IgD-negative memory B cell (primary cell): ENCODE measurements at regions not wholly inside any gene's neighbourhood (a gene's known extent, or its start where the extent isn't known, plus 50 kb on each side); places are given as distances from the start of the nearest gene placed in this dataset.

Experiments
- H3K27ac Mint-ChIP-seq, 3 donors: one replicate each; pipeline ENCODE4 v1.8.0; 2020 to 2022; ENCODE audit warnings: mild to moderate bottlenecking in 3 of 3, mixed read lengths in 3 of 3, moderate library complexity in 1 of 3
- H3K27me3 Mint-ChIP-seq: one replicate; pipeline ENCODE4 v1.8.0; 2021; ENCODE audit warnings: mixed read lengths
- H3K36me3 Mint-ChIP-seq: one replicate; pipeline ENCODE4 v1.8.0; 2020; ENCODE audit warnings: mild to moderate bottlenecking, mixed read lengths
- H3K4me1 Mint-ChIP-seq, 3 donors: one replicate each; pipeline ENCODE4 v1.8.0; 2020 to 2022; ENCODE audit warnings: mixed read lengths in 3 of 3, mild to moderate bottlenecking in 1 of 3
- H3K4me3 Mint-ChIP-seq, 4 donors: one replicate each; pipeline ENCODE4 v1.8.0; 2020 to 2022; ENCODE audit warnings: mild to moderate bottlenecking in 4 of 4, mixed read lengths in 4 of 4, moderate library complexity in 3 of 4
- H3K9me3 Mint-ChIP-seq, 3 donors: one replicate each; pipeline ENCODE4 v1.8.0; 2020 to 2021; ENCODE audit warnings: mixed read lengths in 3 of 3, mild to moderate bottlenecking in 1 of 3

DNA sequence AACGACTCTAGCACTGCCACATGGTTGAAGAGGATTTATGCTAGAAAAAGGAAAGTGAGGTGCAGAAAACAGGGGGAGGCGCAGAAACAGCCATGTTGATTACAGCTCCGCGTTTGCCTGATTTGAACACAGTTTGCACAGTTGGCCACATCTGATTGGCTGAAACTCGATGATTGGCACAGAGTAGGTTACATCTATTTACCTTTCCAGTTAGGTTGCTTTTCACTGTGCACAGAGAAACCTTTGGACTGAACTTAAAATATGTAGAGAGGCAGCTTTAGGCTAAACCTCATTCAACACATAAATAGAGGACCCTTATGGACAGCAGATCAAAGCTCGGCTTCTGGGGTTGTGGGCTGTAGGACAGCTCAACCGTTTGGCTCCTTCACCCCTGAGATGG lies 153.7 kb upstream of the APCDD1 start:
- H3K9me3 Mint-ChIP-seq: peaks cover 0 to 2% (median 0%) of the 10 kb centered on the region in 3 donors
- H3K4me1 Mint-ChIP-seq: peaks cover 13 to 24% (median 21%) of the 10 kb centered on the region in 3 donors
- no peak overlapping the region for H3K27ac Mint-ChIP-seq
- H3K27me3 Mint-ChIP-seq: peaks cover 2% of the 10 kb centered on the region
- H3K4me3 Mint-ChIP-seq: no peak overlapping the region
- H3K36me3 Mint-ChIP-seq: no peaks in the 10 kb centered on the region

- no peak overlapping the region for H3K4me3 Mint-ChIP-seq
- H3K36me3 Mint-ChIP-seq: no peaks in the 10 kb centered on the region
- peaks cover 0 to 2% (median 0%) of the 10 kb centered on the region in 3 donors for H3K9me3 Mint-ChIP-seq
- H3K27ac Mint-ChIP-seq: no peak overlapping the region
- H3K27me3 Mint-ChIP-seq: peaks cover 2% of the 10 kb centered on the region
- peaks cover 13 to 21% (median 19%) of the 10 kb centered on the region in 3 donors for H3K4me1 Mint-ChIP-seq
These were observed 152.5 kb upstream of the APCDD1 start for GRCh38 chr18:10301831-10302483.

DNA sequence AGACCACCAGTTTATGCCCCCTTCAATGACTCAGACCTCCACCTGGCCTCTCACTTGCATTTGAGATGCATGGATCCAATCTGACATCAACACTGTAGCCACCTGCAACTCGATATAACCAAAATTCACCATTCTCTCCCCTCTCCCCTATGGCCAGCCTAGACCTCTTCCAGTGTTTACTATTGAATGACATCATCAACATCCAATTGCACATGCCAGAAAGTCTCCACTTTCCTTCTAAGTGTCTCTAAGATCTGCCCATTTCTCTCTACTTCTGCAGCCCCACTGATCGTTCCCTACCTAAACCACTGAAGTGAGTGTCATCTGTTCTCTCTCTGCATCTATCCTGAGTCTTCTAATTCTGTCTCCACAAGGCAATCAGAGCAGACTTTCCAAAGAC lies 151.3 kb upstream of the APCDD1 start:
- Mint-ChIP-seq H3K4me1 (peaks cover 8 to 17% (median 11%) of the 10 kb centered on the region in 3 donors), H3K9me3 (peaks cover 0 to 2% (median 0%) of the 10 kb centered on the region in 3 donors), H3K27ac (peak overlapping the region in 2 of 3 donors; percentile 0 to 10), H3K4me3 (no peak overlapping the region), H3K27me3 (peaks cover 2% of the 10 kb centered on the region), H3K36me3 (no peaks in the 10 kb centered on the region)

GRCh38 chr18:10304853-10305252 lies 149.6 kb upstream of the APCDD1 start:
- Mint-ChIP-seq H3K36me3 (no peaks in the 10 kb centered on the region), H3K27me3 (no peaks in the 10 kb centered on the region), H3K9me3 (no peaks in the 10 kb centered on the region), H3K4me3 (no peak overlapping the region), H3K27ac (no peak overlapping the region), H3K4me1 (peaks cover 0 to 7% (median 3%) of the 10 kb centered on the region in 3 donors)

DNA sequence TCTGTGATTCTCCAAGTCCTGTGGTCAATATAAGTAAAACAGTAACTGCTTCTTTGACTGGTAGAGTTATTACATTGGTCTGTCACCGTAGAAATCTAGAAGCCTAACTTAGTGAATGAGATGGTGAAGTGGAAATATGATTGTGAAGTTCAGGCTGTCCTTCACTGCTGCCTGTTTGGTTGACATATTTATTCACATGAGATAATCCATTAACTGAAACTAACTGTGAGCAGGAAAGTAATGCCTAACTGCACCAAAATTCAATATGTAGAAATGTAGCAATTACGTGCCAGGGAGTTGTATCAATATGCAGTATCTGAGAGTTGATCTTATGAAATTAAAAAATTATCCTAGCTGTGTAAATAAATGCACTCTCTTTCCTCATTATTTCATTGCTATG lies 147.7 kb upstream of the APCDD1 start:
- peaks cover under 1% of the 10 kb centered on the region for H3K27me3 Mint-ChIP-seq
- peaks cover 0 to 3% (median 3%) of the 10 kb centered on the region in 3 donors for H3K4me1 Mint-ChIP-seq
- no peaks in the 10 kb centered on the region for H3K9me3 Mint-ChIP-seq
- H3K4me3 Mint-ChIP-seq: no peak overlapping the region
- no peak overlapping the region for H3K27ac Mint-ChIP-seq
- H3K36me3 Mint-ChIP-seq: no peaks in the 10 kb centered on the region

GRCh38 chr18:10308154-10308553 lies 146.3 kb upstream of the APCDD1 start:
- Mint-ChIP-seq H3K27me3 (peaks cover 2% of the 10 kb centered on the region), H3K4me1 (peaks cover 0 to 3% (median 0%) of the 10 kb centered on the region in 3 donors), H3K4me3 (no peak overlapping the region), H3K9me3 (no peaks in the 10 kb centered on the region), H3K27ac (no peak overlapping the region), H3K36me3 (no peaks in the 10 kb centered on the region)

GRCh38 chr18:10310626-10311025 lies 143.8 kb upstream of the APCDD1 start:
- Mint-ChIP-seq H3K27ac (no peak overlapping the region), H3K27me3 (peaks cover 2% of the 10 kb centered on the region), H3K9me3 (no peaks in the 10 kb centered on the region), H3K36me3 (no peaks in the 10 kb centered on the region), H3K4me3 (no peak overlapping the region), H3K4me1 (peaks cover 7% of the 10 kb centered on the region in 3 donors)

DNA sequence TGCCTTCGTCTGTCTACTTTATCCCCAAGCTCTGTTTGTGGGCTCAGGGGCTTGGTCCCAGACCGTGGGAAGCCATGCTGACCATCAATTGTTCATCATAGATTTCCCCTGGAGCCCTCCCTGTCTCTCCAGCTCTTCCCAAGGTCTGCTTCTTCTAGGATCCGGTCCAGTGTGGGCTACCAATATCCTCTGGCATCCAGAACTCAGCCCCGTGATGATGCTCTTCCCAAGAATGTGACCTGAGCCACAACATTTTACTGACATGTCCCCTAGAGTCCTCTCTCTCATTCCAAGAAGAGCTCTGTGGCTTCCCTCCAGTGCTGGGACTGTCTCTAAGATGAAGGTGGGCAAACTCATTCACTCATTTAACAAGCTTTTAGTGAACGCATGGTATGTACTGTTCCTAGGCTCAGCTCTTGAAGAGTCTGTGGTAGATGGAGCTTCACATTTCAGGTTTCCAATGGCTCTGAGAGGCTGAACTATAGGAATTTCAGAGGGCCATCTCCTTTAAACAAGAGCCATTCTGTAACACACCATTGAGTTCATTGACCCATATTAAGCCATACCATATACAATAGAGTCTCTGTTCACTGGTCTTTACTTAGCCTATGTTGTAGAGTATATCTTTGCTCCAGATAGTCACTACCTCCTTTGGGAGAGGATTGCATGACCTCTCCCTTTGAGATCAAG lies 142.0 kb upstream of the APCDD1 start:
- H3K27ac Mint-ChIP-seq: no peak overlapping the region
- H3K27me3 Mint-ChIP-seq: peaks cover 2% of the 10 kb centered on the region

GRCh38 chr18:10313016-10313342 lies 141.5 kb upstream of the APCDD1 start:
- H3K4me1 Mint-ChIP-seq: peaks cover 15 to 19% (median 18%) of the 10 kb centered on the region in 3 donors
- H3K27ac Mint-ChIP-seq: no peak overlapping the region
- no peaks in the 10 kb centered on the region for H3K9me3 Mint-ChIP-seq
- H3K27me3 Mint-ChIP-seq: peaks cover 2% of the 10 kb centered on the region
- H3K36me3 Mint-ChIP-seq: no peaks in the 10 kb centered on the region
- no peak overlapping the region for H3K4me3 Mint-ChIP-seq

More for the DNA sequence above, 142.0 kb upstream of the APCDD1 start:
- H3K4me3 Mint-ChIP-seq: no peak overlapping the region
- no peaks in the 10 kb centered on the region for H3K36me3 Mint-ChIP-seq
- H3K4me1 Mint-ChIP-seq: peaks cover 15 to 18% (median 17%) of the 10 kb centered on the region in 3 donors
- no peaks in the 10 kb centered on the region for H3K9me3 Mint-ChIP-seq

DNA sequence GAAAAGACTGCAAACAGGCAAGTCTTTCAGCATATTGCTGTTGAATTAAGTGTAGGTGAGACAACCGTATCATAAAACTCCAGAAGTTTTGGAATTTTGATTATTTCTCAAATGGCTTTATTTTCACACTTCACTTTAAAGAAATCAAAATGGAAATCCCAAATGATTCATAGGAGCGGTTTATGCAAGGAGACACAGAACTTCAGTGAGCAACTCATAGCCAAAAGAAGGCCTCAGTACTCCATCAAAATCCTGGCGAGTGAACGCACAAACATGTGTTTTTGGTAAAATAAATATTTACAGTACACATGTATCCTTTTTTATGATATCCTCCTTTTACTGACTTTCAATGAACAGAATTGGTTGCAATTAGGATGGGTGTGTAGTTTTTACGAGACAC lies 140.4 kb upstream of the APCDD1 start:
- peaks cover 2% of the 10 kb centered on the region for H3K27me3 Mint-ChIP-seq
- H3K4me3 Mint-ChIP-seq: no peak overlapping the region
- H3K36me3 Mint-ChIP-seq: no peaks in the 10 kb centered on the region
- H3K4me1 Mint-ChIP-seq: peaks cover 15 to 21% (median 18%) of the 10 kb centered on the region in 3 donors
- no peak overlapping the region for H3K27ac Mint-ChIP-seq
- H3K9me3 Mint-ChIP-seq: no peaks in the 10 kb centered on the region

DNA sequence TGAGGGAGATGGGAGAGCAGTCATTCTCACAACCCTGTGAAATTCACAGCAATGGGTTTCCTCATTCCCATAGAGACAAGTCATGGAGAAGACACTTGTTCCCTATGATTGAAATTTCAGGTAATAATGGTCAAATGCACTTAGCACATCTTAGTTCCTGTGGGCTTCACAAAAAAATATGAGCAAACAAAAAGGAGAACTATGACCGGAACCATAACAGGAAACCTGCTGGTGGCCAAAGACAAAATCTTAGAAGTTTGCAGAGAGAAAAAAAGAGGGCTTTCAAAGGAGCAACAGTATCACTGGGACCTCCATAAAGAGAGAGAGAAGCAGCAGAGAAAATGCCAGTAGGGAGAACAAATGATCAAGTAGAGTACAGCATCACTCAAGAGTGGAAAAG lies 138.9 kb upstream of the APCDD1 start:
- H3K27ac Mint-ChIP-seq: no peak overlapping the region
- no peaks in the 10 kb centered on the region for H3K36me3 Mint-ChIP-seq
- H3K9me3 Mint-ChIP-seq: no peaks in the 10 kb centered on the region
- peak overlapping the region in 2 of 4 donors; percentile 30 to 65 for H3K4me3 Mint-ChIP-seq
- H3K4me1 Mint-ChIP-seq: peaks cover 17 to 21% (median 18%) of the 10 kb centered on the region in 3 donors
- H3K27me3 Mint-ChIP-seq: peaks cover 2% of the 10 kb centered on the region

DNA sequence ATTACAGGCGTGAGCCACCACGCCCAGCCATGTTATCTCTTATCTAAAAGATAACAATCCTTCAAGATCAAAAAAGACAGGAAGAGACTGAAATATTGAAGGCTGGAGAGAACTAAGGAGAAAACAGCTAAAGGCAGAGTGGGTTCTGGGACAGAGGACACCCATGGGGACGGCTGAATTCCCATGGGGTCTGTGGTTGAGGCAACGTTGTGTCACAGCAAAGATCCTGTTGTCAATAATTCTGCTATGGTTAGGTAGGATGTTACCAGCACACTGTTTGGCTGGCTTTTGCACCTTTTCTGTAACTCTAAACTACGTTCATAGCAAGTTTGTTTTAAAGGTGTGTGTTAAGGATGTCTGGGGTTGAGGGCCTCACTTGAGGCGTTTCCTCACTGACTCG lies 137.7 kb upstream of the APCDD1 start:
- Mint-ChIP-seq H3K36me3 (no peaks in the 10 kb centered on the region), H3K27me3 (peaks cover under 1% of the 10 kb centered on the region), H3K4me3 (no peak overlapping the region), H3K9me3 (no peaks in the 10 kb centered on the region), H3K27ac (no peak overlapping the region), H3K4me1 (peaks cover 17 to 21% (median 18%) of the 10 kb centered on the region in 3 donors)

DNA sequence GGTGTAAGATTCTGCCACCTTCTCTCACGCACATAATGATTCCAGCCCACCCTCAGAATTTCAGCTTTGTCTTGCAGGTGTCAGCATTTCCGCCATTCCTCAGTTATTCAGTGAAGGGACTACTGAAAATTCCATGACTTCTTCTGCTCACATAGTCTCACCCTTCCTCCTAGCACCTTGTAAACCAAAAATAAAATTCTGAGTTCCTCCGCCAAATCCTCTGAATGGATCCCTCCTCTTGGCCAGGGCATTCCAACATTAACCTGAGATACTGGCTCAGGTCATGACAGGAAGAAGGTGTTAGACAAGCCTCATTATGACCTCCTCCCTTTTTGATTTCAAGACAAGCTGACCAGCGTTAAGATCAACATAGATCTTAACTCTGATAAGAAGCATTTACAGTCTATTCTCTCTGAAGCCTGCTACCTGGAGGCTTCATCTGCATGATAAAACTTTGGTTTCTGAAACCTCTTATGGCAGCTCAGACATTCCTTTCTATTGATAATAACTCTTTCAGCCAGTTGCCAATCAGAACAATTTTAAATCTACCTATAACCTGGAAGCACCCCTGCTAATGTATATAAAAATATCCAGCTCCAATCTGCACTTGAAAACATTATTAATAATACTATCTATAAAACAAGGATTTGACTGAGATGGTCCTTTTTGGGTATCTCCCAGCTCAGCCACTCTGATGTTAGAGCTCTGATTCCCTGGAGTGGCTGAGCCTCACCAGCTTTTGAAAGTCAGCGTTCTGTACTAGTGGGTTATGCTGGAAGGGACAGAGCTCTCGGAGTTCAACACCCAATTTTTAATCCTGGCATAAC lies 136.4 kb upstream of the APCDD1 start:
- Mint-ChIP-seq H3K4me1 (peaks cover 18 to 22% (median 21%) of the 10 kb centered on the region in 3 donors), H3K9me3 (no peaks in the 10 kb centered on the region), H3K36me3 (no peaks in the 10 kb centered on the region), H3K4me3 (no peak overlapping the region), H3K27ac (peak overlapping the region in 1 of 3 donors; percentile 40), H3K27me3 (no peaks in the 10 kb centered on the region)

DNA sequence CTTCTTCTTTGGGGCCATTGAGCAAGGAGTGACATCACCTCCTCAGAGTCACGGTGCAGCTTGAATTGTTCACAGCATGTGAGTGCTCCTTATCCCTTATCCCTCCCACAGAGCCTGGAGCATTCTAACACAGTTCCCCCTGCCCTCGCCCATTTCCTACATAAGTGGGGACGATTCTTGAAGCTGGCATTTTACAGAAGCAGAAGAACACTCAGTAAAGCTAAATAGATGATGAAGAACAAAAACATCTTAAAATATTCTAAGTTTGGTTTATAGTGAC lies 135.8 kb upstream of the APCDD1 start:
- Mint-ChIP-seq H3K4me3 (no peak overlapping the region), H3K4me1 (peaks cover 18 to 22% (median 21%) of the 10 kb centered on the region in 3 donors)

DNA sequence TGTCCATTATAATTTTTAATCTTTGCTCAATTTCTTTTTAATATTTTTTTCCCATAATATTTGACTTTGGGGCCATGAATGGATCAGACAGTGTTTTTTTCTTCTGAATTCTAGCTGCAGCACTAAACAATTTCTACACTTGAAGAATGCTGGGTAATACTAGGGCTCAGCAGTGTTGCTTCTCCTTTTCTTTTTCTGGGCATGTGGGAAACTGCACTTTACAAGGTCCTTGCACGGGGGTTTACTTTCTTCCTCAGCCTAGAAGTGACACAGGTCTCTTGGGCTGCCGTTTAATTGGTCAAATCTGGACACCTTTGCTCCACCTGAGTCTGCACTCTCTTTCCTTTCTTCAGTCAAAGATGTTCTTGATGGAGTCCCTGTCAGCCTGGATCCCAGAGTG lies 135.4 kb upstream of the APCDD1 start:
- Mint-ChIP-seq H3K27ac (no peak overlapping the region), H3K4me3 (no peak overlapping the region)

More for the DNA sequence above, 135.8 kb upstream of the APCDD1 start:
- Mint-ChIP-seq H3K27me3 (no peaks in the 10 kb centered on the region), H3K9me3 (no peaks in the 10 kb centered on the region), H3K36me3 (no peaks in the 10 kb centered on the region), H3K27ac (no peak overlapping the region)

More for the DNA sequence above, 135.4 kb upstream of the APCDD1 start:
- Mint-ChIP-seq H3K4me1 (peaks cover 18 to 22% (median 21%) of the 10 kb centered on the region in 3 donors), H3K36me3 (no peaks in the 10 kb centered on the region), H3K27me3 (no peaks in the 10 kb centered on the region), H3K9me3 (no peaks in the 10 kb centered on the region)
